WTC11 (cell line): ENCODE measurements at regions not wholly inside any gene's neighbourhood (a gene's known extent, or its start where the extent isn't known, plus 50 kb on each side); places are given as distances from the start of the nearest gene placed in this dataset.

ENCODE experiments used
- ATAC-seq: fragments of 200-7000 bp; cut with Tn5 transposase; 2 replicates; pipeline ENCODE4 v1.10.0; 2021; ENCODE audit warnings: mild to moderate bottlenecking, moderate library complexity
- CTCF ChIA-PET: fragments of 300-600 bp; sonication (Branson Sonifier 250); formaldehyde crosslinking; loops from one replicate; lab custom pipeline; 2021; ENCODE audit warnings: antibody characterized with exemption; lab: Charles Lee
- POLR2A ChIA-PET: fragments of 350-600 bp; sonication (Branson Sonifier 250); formaldehyde crosslinking; loops from one replicate; lab custom pipeline; 2021; ENCODE audit warnings: antibody characterized with exemption; lab: Charles Lee
- DNase-seq: peaks from one replicate; pipeline ENCODE4 v3.0.0; 2021; ENCODE audit warnings: low spot score
- H3K27ac Mint-ChIP-seq: 2 replicates; pipeline ENCODE4 v1.8.0; 2021; ENCODE audit warnings: mixed read lengths
- H3K27me3 Mint-ChIP-seq: 2 replicates; pipeline ENCODE4 v1.8.0; 2021; ENCODE audit warnings: low read depth, mild to moderate bottlenecking, moderate library complexity, mixed read lengths
- H3K36me3 Mint-ChIP-seq: 2 replicates; pipeline ENCODE4 v1.8.0; 2021; ENCODE audit warnings: mixed read lengths
- H3K4me1 Mint-ChIP-seq: 2 replicates; pipeline ENCODE4 v1.8.0; 2022; ENCODE audit warnings: mixed read lengths
- H3K4me3 Mint-ChIP-seq: 2 replicates; pipeline ENCODE4 v1.8.0; 2021; ENCODE audit warnings: mild to moderate bottlenecking, moderate library complexity, mixed read lengths
- H3K9me3 Mint-ChIP-seq: 2 replicates; pipeline ENCODE4 v1.8.0; 2021; ENCODE audit warnings: mixed read lengths
- ARID4B ChIP-seq: sonication (generic); formaldehyde crosslinking; IDR thresholded peaks from 2 replicates; pipeline ENCODE4 v1.8.0; 2023; ENCODE audit warnings: missing genetic modification reagents, mild to moderate bottlenecking, borderline replicate concordance
- JAZF1 ChIP-seq: fragments of 250-450 bp; sonication (Bioruptor Pico); IDR thresholded peaks from 2 replicates; pipeline ENCODE4 v1.9.0; 2021; ENCODE audit warnings: moderate library complexity, mild to moderate bottlenecking, inconsistent platforms
- JUN ChIP-seq: sonication (generic); formaldehyde crosslinking; IDR thresholded peaks from 2 replicates; pipeline ENCODE4 v1.8.0; 2023; ENCODE audit warnings: mild to moderate bottlenecking, missing genetic modification reagents
- NFYB ChIP-seq: sonication (generic); formaldehyde crosslinking; conservative IDR thresholded peaks from 2 replicates; pipeline ENCODE4 v1.8.0; 2022; ENCODE audit warnings: low read depth, missing genetic modification reagents
- RORB ChIP-seq: fragments of 250-450 bp; sonication (Bioruptor Pico); IDR thresholded peaks from 2 replicates; pipeline ENCODE4 v1.9.0; 2021; ENCODE audit warnings: mild to moderate bottlenecking
- SMAD4 ChIP-seq: sonication (generic); formaldehyde crosslinking; IDR thresholded peaks from 2 replicates; pipeline ENCODE4 v1.8.0; 2022; ENCODE audit warnings: mild to moderate bottlenecking, missing genetic modification reagents
- SOX15 ChIP-seq: fragments of 250-450 bp; sonication (Bioruptor Pico); IDR thresholded peaks from 2 replicates; pipeline ENCODE4 v1.9.0; 2021; ENCODE audit warnings: mild to moderate bottlenecking
- TCF7 ChIP-seq: sonication (generic); formaldehyde crosslinking; IDR thresholded peaks from 2 replicates; pipeline ENCODE4 v1.8.0; 2022; ENCODE audit warnings: mild to moderate bottlenecking, low read depth, missing genetic modification reagents, moderate library complexity
- ZNF138 ChIP-seq: sonication (generic); formaldehyde crosslinking; conservative IDR thresholded peaks from 2 replicates; pipeline ENCODE4 v1.8.1; 2022; ENCODE audit warnings: mild to moderate bottlenecking, moderate library complexity, missing genetic modification reagents
- ZNF281 ChIP-seq: sonication (generic); formaldehyde crosslinking; IDR thresholded peaks from 2 replicates; pipeline ENCODE4 v1.8.0; 2023; ENCODE audit warnings: mild to moderate bottlenecking, missing genetic modification reagents
- ZNF671 ChIP-seq: fragments of 250-450 bp; sonication (Bioruptor Pico); IDR thresholded peaks from 2 replicates; pipeline ENCODE4 v1.8.0; 2021; ENCODE audit warnings: mild to moderate bottlenecking
- TF ChIP-seq, protein P1 (sequence below): sonication (generic); formaldehyde crosslinking; IDR thresholded peaks from 2 replicates; pipeline ENCODE4 v1.8.0; 2022; ENCODE audit warnings: mild to moderate bottlenecking, missing genetic modification reagents
- TF ChIP-seq, protein P2 (sequence below): sonication (generic); formaldehyde crosslinking; conservative IDR thresholded peaks from 2 replicates; pipeline ENCODE4 v1.8.1; 2022; ENCODE audit warnings: mild to moderate bottlenecking, missing genetic modification reagents
- TF ChIP-seq, protein P3 (sequence below): sonication (generic); formaldehyde crosslinking; conservative IDR thresholded peaks from 2 replicates; pipeline ENCODE4 v1.8.1; 2023; ENCODE audit warnings: mild to moderate bottlenecking, low read depth, missing genetic modification reagents, moderate library complexity
- TF ChIP-seq, protein P4 (sequence below): sonication (generic); formaldehyde crosslinking; IDR thresholded peaks from 2 replicates; pipeline ENCODE4 v1.8.1; 2023; ENCODE audit warnings: mild to moderate bottlenecking, missing genetic modification reagents, moderate library complexity

DNA sequence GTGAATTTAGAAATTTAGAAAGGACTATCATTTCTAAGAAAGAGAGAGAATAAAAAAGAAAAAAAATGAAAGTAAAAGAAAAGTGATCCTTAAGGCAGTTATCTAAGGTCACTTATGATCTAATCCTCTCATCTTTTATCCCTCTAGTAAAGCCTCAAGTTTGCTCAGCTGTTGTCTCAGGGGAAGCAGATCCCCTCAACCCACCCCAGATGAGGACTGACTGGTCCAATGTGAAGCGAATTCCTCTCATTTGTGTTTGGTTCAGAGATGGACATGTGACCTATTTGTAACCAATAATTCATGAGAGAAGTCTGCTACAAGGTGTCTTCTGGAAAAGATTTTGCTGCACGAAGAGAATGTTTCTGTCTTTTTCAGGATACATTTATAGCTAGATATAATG, 1591.3 kb downstream of the ADGRL3 start:
- CTCF ChIA-PET: no interaction called here
- Mint-ChIP-seq H3K9me3 (no peaks in the 10 kb centered on the region), H3K4me3 (no peak overlapping the region), H3K27ac (no peak overlapping the region), H3K27me3 (no peaks in the 10 kb centered on the region), H3K36me3 (no peaks in the 10 kb centered on the region), H3K4me1 (no peaks in the 10 kb centered on the region)
- POLR2A ChIA-PET: no interaction called here
- ATAC-seq (no peak), DNase-seq (no peak)
- no peak for TF ChIP-seq SOX15 (CRISPR knock-in tag)
- TF ChIP-seq SMAD4 (CRISPR knock-in tag): no peak
- TF ChIP-seq JAZF1 (CRISPR knock-in tag): no peak
- TF ChIP-seq ZNF281: no peak
- TF ChIP-seq ARID4B (CRISPR knock-in tag): no peak
- TF ChIP-seq, protein P1, sequence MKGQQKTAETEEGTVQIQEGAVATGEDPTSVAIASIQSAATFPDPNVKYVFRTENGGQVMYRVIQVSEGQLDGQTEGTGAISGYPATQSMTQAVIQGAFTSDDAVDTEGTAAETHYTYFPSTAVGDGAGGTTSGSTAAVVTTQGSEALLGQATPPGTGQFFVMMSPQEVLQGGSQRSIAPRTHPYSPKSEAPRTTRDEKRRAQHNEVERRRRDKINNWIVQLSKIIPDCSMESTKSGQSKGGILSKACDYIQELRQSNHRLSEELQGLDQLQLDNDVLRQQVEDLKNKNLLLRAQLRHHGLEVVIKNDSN: no peak
- TF ChIP-seq, protein P2, sequence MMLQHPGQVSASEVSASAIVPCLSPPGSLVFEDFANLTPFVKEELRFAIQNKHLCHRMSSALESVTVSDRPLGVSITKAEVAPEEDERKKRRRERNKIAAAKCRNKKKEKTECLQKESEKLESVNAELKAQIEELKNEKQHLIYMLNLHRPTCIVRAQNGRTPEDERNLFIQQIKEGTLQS: no peak
- TF ChIP-seq TCF7 (CRISPR knock-in tag): no peak
- TF ChIP-seq, protein P3, sequence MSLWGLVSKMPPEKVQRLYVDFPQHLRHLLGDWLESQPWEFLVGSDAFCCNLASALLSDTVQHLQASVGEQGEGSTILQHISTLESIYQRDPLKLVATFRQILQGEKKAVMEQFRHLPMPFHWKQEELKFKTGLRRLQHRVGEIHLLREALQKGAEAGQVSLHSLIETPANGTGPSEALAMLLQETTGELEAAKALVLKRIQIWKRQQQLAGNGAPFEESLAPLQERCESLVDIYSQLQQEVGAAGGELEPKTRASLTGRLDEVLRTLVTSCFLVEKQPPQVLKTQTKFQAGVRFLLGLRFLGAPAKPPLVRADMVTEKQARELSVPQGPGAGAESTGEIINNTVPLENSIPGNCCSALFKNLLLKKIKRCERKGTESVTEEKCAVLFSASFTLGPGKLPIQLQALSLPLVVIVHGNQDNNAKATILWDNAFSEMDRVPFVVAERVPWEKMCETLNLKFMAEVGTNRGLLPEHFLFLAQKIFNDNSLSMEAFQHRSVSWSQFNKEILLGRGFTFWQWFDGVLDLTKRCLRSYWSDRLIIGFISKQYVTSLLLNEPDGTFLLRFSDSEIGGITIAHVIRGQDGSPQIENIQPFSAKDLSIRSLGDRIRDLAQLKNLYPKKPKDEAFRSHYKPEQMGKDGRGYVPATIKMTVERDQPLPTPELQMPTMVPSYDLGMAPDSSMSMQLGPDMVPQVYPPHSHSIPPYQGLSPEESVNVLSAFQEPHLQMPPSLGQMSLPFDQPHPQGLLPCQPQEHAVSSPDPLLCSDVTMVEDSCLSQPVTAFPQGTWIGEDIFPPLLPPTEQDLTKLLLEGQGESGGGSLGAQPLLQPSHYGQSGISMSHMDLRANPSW: no peak

DNA sequence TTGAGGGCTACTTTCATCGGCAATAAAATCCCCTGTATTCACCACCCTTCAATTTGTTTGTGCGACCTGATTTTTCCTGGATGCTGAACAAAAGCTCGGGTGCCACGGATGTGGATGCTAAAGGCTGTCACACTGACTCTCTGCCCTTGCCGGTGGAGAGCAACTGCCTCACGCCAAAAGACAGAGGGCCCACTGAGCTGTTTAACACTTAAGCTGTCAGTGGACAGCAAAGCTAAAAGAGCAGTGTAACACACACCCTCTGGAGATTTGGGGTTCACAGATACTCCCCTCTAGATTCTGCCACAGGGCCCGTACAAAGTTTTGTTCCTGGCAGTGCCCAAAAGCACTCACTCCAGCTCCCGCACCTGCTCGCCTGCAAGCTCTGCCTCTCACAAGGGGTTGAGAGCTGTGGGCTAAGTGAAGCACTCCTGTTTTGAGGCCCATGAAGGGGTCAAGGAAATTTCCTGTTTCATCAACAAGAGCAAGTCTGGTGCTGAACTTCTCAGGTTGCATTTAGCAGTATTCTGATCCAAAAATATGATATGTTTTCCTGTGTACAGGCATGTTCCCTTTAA, 1571.9 kb downstream of the ADGRL3 start:
- Mint-ChIP-seq H3K36me3 (no peaks in the 10 kb centered on the region), H3K9me3 (no peaks in the 10 kb centered on the region), H3K4me1 (no peaks in the 10 kb centered on the region), H3K27ac (no peak overlapping the region), H3K4me3 (no peak overlapping the region), H3K27me3 (no peaks in the 10 kb centered on the region)
- no peak for TF ChIP-seq RORB (CRISPR knock-in tag)
- TF ChIP-seq JAZF1 (CRISPR knock-in tag): no peak
- ChIA-PET POLR2A (no interaction called here), CTCF (no interaction called here)
- DNase-seq (no peak), ATAC-seq (peak; percentile 48)

DNA sequence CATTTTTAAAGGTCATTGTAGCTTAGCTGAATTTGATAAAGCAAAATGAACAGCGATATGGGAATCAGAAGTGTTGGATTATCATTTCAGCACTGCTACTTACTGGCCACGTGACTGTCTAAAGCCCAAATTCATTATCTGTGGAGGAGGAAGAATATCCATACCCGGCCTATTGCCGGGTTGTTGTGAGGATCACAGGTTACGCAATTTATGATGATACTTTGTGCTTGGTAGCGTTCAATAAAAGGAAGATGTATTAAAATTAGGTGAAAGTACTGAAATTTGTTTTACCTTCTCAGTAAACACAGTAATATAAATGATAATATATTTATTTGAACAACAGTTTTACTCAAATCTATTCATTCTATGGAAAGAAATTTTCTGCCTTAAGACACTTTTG, 1540.2 kb downstream of the ADGRL3 start:
- Mint-ChIP-seq H3K36me3 (no peaks in the 10 kb centered on the region), H3K4me3 (no peak overlapping the region), H3K4me1 (no peaks in the 10 kb centered on the region; the same call in 1 of the 2 replicates), H3K27me3 (no peaks in the 10 kb centered on the region), H3K27ac (no peak overlapping the region), H3K9me3 (peaks cover 19% of the 10 kb centered on the region)
- ATAC-seq (no peak), DNase-seq (no peak)
- ChIA-PET CTCF (no interaction called here), POLR2A (no interaction called here)
- TF ChIP-seq, protein P1: no peak
- no peak for TF ChIP-seq JUN (CRISPR knock-in tag)
- TF ChIP-seq ZNF281: no peak
- no peak for TF ChIP-seq ZNF138 (CRISPR knock-in tag)
- TF ChIP-seq, protein P4, sequence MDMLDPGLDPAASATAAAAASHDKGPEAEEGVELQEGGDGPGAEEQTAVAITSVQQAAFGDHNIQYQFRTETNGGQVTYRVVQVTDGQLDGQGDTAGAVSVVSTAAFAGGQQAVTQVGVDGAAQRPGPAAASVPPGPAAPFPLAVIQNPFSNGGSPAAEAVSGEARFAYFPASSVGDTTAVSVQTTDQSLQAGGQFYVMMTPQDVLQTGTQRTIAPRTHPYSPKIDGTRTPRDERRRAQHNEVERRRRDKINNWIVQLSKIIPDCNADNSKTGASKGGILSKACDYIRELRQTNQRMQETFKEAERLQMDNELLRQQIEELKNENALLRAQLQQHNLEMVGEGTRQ (CRISPR knock-in tag): no peak
- TF ChIP-seq NFYB: no peak
- TF ChIP-seq ZNF671 (CRISPR knock-in tag): no peak
